HL-60 (cell line): ENCODE measurements at regions not wholly inside any gene's neighbourhood (a gene's known extent, or its start where the extent isn't known, plus 50 kb on each side); places are given as distances from the start of the nearest gene placed in this dataset.

Experiments used
- DNase-seq, 2 experiments: peaks; one replicate each; pipeline ENCODE4 v3.0.0-alpha.2; 2010 to 2020; ENCODE audit warnings: low read depth in 1 of 2, low spot score in 1 of 2
- H3K27ac ChIP-seq: fragments of 250-450 bp; sonication (Bioruptor Pico); replicated peaks from 2 replicates; pipeline ENCODE4 v1.5.1; 2020; ENCODE audit warnings: mild to moderate bottlenecking, moderate library complexity
- H3K27me3 ChIP-seq: fragments of 250-450 bp; sonication (Bioruptor Pico); 2 replicates; pipeline ENCODE4 v1.5.1; 2021; ENCODE audit warnings: mild to moderate bottlenecking, moderate library complexity; ENCODE audit not compliant: insufficient read depth, poor library complexity, severe bottlenecking
- H3K4me3 ChIP-seq: replicated peaks from 2 replicates; pipeline ENCODE4 v1.5.1; 2011; ENCODE audit warnings: mild to moderate bottlenecking, control low read depth, low read length; ENCODE audit not compliant: insufficient read depth
- GABPA ChIP-seq: IDR thresholded peaks from 2 replicates; pipeline ENCODE4 v1.6.1; 2012; ENCODE audit warnings: low read depth
- POLR2AphosphoS5 ChIP-seq: IDR thresholded peaks from 2 replicates; pipeline ENCODE4 v1.6.1; 2012; ENCODE audit warnings: low read depth
- SPI1 ChIP-seq: IDR thresholded peaks from 2 replicates; pipeline ENCODE4 v1.6.1; 2012; ENCODE audit warnings: low read depth, mild to moderate bottlenecking, borderline replicate concordance
- TF ChIP-seq, protein P1 (sequence below): IDR thresholded peaks from one replicate; pipeline ENCODE4 v1.5.1; 2011; ENCODE audit warnings: low read length, control low read depth, inconsistent platforms; ENCODE audit not compliant: insufficient read depth
- TF ChIP-seq, protein P2 (sequence below): IDR thresholded peaks from 2 replicates; pipeline ENCODE4 v1.6.1; 2012; ENCODE audit warnings: low read depth; ENCODE audit not compliant: insufficient replicate concordance

DNA sequence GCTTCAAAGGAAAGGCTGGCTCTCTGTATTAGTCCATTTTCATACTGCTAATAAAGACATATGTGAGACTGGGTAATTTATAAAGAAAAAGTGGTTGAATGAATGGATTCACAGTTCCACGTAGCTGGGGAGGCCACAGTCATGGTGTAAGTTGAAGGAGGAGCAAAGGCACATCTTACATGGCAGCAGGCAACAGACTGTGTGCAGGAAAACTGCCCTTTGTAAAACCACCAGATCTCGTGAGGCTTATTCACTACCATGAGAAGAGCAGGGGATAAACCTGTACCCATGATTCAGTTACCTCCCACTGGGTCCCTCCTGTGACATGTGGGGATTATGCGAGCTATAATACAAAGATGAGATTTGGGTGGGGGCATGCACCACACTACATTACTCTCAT is 1486.6 kb downstream of the PCDH7 start:
- no peak for DNase-seq
- TF ChIP-seq, protein P1, sequence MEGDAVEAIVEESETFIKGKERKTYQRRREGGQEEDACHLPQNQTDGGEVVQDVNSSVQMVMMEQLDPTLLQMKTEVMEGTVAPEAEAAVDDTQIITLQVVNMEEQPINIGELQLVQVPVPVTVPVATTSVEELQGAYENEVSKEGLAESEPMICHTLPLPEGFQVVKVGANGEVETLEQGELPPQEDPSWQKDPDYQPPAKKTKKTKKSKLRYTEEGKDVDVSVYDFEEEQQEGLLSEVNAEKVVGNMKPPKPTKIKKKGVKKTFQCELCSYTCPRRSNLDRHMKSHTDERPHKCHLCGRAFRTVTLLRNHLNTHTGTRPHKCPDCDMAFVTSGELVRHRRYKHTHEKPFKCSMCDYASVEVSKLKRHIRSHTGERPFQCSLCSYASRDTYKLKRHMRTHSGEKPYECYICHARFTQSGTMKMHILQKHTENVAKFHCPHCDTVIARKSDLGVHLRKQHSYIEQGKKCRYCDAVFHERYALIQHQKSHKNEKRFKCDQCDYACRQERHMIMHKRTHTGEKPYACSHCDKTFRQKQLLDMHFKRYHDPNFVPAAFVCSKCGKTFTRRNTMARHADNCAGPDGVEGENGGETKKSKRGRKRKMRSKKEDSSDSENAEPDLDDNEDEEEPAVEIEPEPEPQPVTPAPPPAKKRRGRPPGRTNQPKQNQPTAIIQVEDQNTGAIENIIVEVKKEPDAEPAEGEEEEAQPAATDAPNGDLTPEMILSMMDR = no peak
- no peak for TF ChIP-seq GABPA
- TF ChIP-seq, protein P2, sequence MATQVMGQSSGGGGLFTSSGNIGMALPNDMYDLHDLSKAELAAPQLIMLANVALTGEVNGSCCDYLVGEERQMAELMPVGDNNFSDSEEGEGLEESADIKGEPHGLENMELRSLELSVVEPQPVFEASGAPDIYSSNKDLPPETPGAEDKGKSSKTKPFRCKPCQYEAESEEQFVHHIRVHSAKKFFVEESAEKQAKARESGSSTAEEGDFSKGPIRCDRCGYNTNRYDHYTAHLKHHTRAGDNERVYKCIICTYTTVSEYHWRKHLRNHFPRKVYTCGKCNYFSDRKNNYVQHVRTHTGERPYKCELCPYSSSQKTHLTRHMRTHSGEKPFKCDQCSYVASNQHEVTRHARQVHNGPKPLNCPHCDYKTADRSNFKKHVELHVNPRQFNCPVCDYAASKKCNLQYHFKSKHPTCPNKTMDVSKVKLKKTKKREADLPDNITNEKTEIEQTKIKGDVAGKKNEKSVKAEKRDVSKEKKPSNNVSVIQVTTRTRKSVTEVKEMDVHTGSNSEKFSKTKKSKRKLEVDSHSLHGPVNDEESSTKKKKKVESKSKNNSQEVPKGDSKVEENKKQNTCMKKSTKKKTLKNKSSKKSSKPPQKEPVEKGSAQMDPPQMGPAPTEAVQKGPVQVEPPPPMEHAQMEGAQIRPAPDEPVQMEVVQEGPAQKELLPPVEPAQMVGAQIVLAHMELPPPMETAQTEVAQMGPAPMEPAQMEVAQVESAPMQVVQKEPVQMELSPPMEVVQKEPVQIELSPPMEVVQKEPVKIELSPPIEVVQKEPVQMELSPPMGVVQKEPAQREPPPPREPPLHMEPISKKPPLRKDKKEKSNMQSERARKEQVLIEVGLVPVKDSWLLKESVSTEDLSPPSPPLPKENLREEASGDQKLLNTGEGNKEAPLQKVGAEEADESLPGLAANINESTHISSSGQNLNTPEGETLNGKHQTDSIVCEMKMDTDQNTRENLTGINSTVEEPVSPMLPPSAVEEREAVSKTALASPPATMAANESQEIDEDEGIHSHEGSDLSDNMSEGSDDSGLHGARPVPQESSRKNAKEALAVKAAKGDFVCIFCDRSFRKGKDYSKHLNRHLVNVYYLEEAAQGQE = no peak
- TF ChIP-seq POLR2AphosphoS5 = no peak
- TF ChIP-seq SPI1 = no peak
- H3K27me3 ChIP-seq = no peaks in the 10 kb centered on the region
- H3K27ac ChIP-seq = no peak overlapping the region
- H3K4me3 ChIP-seq = no peak overlapping the region

DNA sequence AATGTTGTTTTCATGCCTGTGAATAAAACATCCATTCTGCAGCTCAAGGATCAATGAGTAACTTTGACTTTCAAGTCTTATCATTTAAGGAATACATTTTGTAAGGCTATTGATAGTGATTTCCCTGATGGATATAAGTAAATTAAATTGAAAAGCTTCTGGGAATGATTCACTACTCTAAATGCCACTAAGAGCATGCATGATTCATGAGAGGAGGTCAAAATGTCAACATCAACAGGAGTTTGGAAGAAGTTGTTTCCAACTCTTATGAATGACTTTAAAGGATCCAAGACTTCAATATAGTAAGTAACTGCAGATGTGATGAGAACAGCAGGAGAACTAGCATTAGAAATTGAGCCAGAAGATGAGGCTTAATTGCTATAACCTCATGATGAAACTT is 1487.3 kb downstream of the PCDH7 start:
- Histone ChIP-seq H3K4me3 (no peak overlapping the region), H3K27me3 (no peaks in the 10 kb centered on the region), H3K27ac (no peak overlapping the region)
- DNase-seq = no peak
- TF ChIP-seq, protein P2 = no peak
- TF ChIP-seq, protein P1 = no peak
- no peak for TF ChIP-seq SPI1

DNA sequence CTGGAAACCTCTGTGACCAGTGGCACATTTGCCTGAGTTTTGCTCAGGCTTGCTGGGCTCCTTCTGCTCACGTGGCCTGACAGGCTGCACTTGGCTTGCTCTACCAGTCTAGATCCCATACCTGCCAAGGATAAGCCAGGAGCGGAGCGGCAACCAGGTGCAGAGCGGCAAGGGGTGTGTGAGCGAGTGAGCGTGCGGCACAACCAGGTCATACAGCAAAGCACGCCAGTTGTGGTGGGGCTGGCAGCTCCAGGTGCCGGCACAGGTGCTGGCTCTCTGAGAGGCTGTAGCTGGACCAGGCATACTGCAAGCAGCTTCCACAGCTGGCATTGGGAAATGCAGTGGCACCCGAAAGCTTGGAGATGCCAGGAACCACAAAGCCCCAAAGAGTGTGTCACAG is 1495.1 kb downstream of the PCDH7 start:
- Histone ChIP-seq H3K4me3 (no peak overlapping the region), H3K27ac (no peak overlapping the region), H3K27me3 (no peaks in the 10 kb centered on the region)
- DNase-seq = no peak
- TF ChIP-seq POLR2AphosphoS5 = no peak
- TF ChIP-seq GABPA = no peak
- no peak for TF ChIP-seq SPI1
- TF ChIP-seq, protein P2 = no peak
- TF ChIP-seq, protein P1 = no peak
